HG03280 (cell line): ENCODE measurements at regions not wholly inside any gene's neighbourhood (a gene's known extent, or its start where the extent isn't known, plus 50 kb on each side); places are given as distances from the start of the nearest gene placed in this dataset.

ENCODE experiments used
- ATAC-seq: cut with Tn5 transposase; IDR thresholded peaks from one replicate; pipeline ENCODE4 v1.9.1; 2021; ENCODE audit warnings: mild to moderate bottlenecking, moderate library complexity; ENCODE audit not compliant: unreplicated experiment

GRCh38 chr2:145609951-145610350, 1090.0 kb upstream of the ZEB2 start:
- no peak for ATAC-seq

- no peak for ATAC-seq
Measured at GRCh38 chr2:145601361-145601925, 1081.5 kb upstream of the ZEB2 start.

- ATAC-seq = no peak
Measured at GRCh38 chr2:145600811-145601210, 1080.9 kb upstream of the ZEB2 start.

- no peak for ATAC-seq
Measured at GRCh38 chr2:145599756-145600155, 1079.8 kb upstream of the ZEB2 start.

- no peak for ATAC-seq
Measured at GRCh38 chr2:145598434-145598833, 1078.5 kb upstream of the ZEB2 start.

- no peak for ATAC-seq
Measured at GRCh38 chr2:145597809-145598208, 1077.9 kb upstream of the ZEB2 start.

- no peak for ATAC-seq
Measured at GRCh38 chr2:145597006-145597405, 1077.1 kb upstream of the ZEB2 start.

- ATAC-seq = no peak
Measured at GRCh38 chr2:145596416-145596815, 1076.5 kb upstream of the ZEB2 start.

- ATAC-seq = no peak
Measured at GRCh38 chr2:145595296-145595695, 1075.4 kb upstream of the ZEB2 start.

- no peak for ATAC-seq
Measured at GRCh38 chr2:145593991-145594614, 1074.2 kb upstream of the ZEB2 start.

- ATAC-seq = peak; percentile 36
Measured at GRCh38 chr2:145593280-145593679, 1073.4 kb upstream of the ZEB2 start.

- ATAC-seq = no peak
Measured at GRCh38 chr2:145592361-145592760, 1072.4 kb upstream of the ZEB2 start.

GRCh38 chr2:145591109-145591809, 1071.3 kb upstream of the ZEB2 start:
- no peak for ATAC-seq

- ATAC-seq = no peak
Measured at GRCh38 chr2:145587922-145588321, 1068.0 kb upstream of the ZEB2 start.

- no peak for ATAC-seq
Measured at GRCh38 chr2:145584353-145584752, 1064.4 kb upstream of the ZEB2 start.

- ATAC-seq = no peak
Measured at GRCh38 chr2:145573608-145574007, 1053.7 kb upstream of the ZEB2 start.

- ATAC-seq = no peak
Measured at GRCh38 chr2:145572238-145572637, 1052.3 kb upstream of the ZEB2 start.

- no peak for ATAC-seq
Measured at GRCh38 chr2:145569108-145569507, 1049.2 kb upstream of the ZEB2 start.

- ATAC-seq = no peak
Measured at GRCh38 chr2:145563741-145564615, 1044.1 kb upstream of the ZEB2 start.

GRCh38 chr2:145561152-145561551, 1041.2 kb upstream of the ZEB2 start:
- no peak for ATAC-seq

- ATAC-seq = no peak
Measured at GRCh38 chr2:145558617-145559350, 1038.9 kb upstream of the ZEB2 start.
